SH-SY5Y (cell line): ENCODE measurements at regions not wholly inside any gene's neighbourhood (a gene's known extent, or its start where the extent isn't known, plus 50 kb on each side); places are given as distances from the start of the nearest gene placed in this dataset.

Experiments used
- GATA2 ChIP-seq: IDR thresholded peaks from 2 replicates; pipeline ENCODE4 v1.6.1; 2011; ENCODE audit warnings: mild to moderate bottlenecking, low read depth, low read length
- GATA3 ChIP-seq: IDR thresholded peaks from 2 replicates; pipeline ENCODE4 v1.6.1; 2011; ENCODE audit warnings: low read depth, mild to moderate bottlenecking, low read length, moderate library complexity

- TF ChIP-seq GATA2, result no peak
- TF ChIP-seq GATA3, result no peak
Observed at GRCh38 chr3:84573962-84574361, 384.8 kb upstream of the CADM2 start.
